ENCODE measurements at regions not wholly inside any gene's neighbourhood (a gene's known extent, or its start where the extent isn't known, plus 50 kb on each side); places are given as distances from the start of the nearest gene placed in this dataset.

GRCh38 chr3:20669184-20669583 is 483.2 kb upstream of the SGO1 start:
- ATAC-seq (ENCODE audit: low read depth) (no peak), DNase-seq (no peak)
- H2AFZ ChIP-seq (replicated peaks; ENCODE audit: low read length, poor library complexity): no peak overlapping the region
- POLR2A ChIA-PET (ENCODE audit: unreplicated experiment): no interaction called here
- no peak overlapping the region for H3K4ac ChIP-seq (ENCODE audit: low read depth, low read length)
- H2AK9ac ChIP-seq (replicated peaks; ENCODE audit: low read depth, low read length, poor library complexity): no peak overlapping the region
- in situ Hi-C loops (cut with MboI; ENCODE audit: low sequenced_read_pairs): no loop called here
- no peaks in the 10 kb centered on the region for H3K27me3 ChIP-seq (ENCODE audit: control insufficient read depth, insufficient read depth, low read length)
- dilution Hi-C loops (cut with HindIII; ENCODE audit: low sequenced_read_pairs, unreplicated experiment): no loop called here
- no peak overlapping the region for H3K27ac ChIP-seq (ENCODE audit: insufficient read depth, low read length)
- H3K18ac ChIP-seq (ENCODE audit: low read depth, low read length): no peak overlapping the region
- intact Hi-C loops (cut with micrococcal nuclease): loop anchor here (5.0 kb wide), 1 partner anchor 157 kb away; no protein-coding TSS in a partner anchor
- no peak overlapping the region for H2AK5ac ChIP-seq (ENCODE audit: low read depth, low read length)
- CTCF ChIA-PET: no interaction called here
- no peaks in the 10 kb centered on the region; the same call in 1 of the 2 replicates for H3K9me3 ChIP-seq (ENCODE audit: control insufficient read depth, insufficient read depth, low read length)
- no peak overlapping the region for H4K91ac ChIP-seq (ENCODE audit: insufficient read depth, low read depth, low read length)
- H4K20me1 ChIP-seq (ENCODE audit: insufficient read depth, low read length): no peaks in the 10 kb centered on the region
- no peak overlapping the region for H2BK20ac ChIP-seq (ENCODE audit: low read depth, low read length)
- TF ChIP-seq USF2 (IDR thresholded peaks at IDR 0.05; ENCODE audit: low read depth, low read length) (no peak), RFX5 (IDR thresholded peaks at IDR 0.05; ENCODE audit: low read depth, low read length) (no peak), CHD1 (IDR thresholded peaks at IDR 0.05; ENCODE audit: low read depth, low read length) (no peak), NFE2L2 (IDR thresholded peaks at IDR 0.05; ENCODE audit: low read depth, low read length) (no peak), MAZ (IDR thresholded peaks at IDR 0.05; ENCODE audit: borderline replicate concordance, low read depth, low read length) (no peak), CEBPB (IDR thresholded peaks at IDR 0.05; ENCODE audit: low read depth, low read length) (no peak), MAFK (IDR thresholded peaks at IDR 0.05; ENCODE audit: low read depth, low read length) (no peak), FOS (IDR thresholded peaks at IDR 0.05; ENCODE audit: low read depth, low read length) (no peak), RAD21 (IDR thresholded peaks at IDR 0.05; ENCODE audit: low read length) (no peak), MXI1 (IDR thresholded peaks at IDR 0.05; ENCODE audit: borderline replicate concordance, low read depth, low read length) (no peak), BHLHE40 (IDR thresholded peaks at IDR 0.05; ENCODE audit: low read depth, low read length) (no peak), POLR2A (IDR thresholded peaks at IDR 0.05; ENCODE audit: low read depth, low read length) (no peak)
- TF ChIP-seq, protein P1, sequence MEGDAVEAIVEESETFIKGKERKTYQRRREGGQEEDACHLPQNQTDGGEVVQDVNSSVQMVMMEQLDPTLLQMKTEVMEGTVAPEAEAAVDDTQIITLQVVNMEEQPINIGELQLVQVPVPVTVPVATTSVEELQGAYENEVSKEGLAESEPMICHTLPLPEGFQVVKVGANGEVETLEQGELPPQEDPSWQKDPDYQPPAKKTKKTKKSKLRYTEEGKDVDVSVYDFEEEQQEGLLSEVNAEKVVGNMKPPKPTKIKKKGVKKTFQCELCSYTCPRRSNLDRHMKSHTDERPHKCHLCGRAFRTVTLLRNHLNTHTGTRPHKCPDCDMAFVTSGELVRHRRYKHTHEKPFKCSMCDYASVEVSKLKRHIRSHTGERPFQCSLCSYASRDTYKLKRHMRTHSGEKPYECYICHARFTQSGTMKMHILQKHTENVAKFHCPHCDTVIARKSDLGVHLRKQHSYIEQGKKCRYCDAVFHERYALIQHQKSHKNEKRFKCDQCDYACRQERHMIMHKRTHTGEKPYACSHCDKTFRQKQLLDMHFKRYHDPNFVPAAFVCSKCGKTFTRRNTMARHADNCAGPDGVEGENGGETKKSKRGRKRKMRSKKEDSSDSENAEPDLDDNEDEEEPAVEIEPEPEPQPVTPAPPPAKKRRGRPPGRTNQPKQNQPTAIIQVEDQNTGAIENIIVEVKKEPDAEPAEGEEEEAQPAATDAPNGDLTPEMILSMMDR (conservative IDR thresholded peaks at IDR 0.05; ENCODE audit: low read depth, low read length): no peak
- BruUV-seq (replicated peaks): no TSS peak
- no peak overlapping the region for H3K4me3 ChIP-seq (ENCODE audit: insufficient read depth, low read depth, low read length)
- no peak overlapping the region for H3K23ac ChIP-seq (ENCODE audit: low read depth, low read length)
- 32% methylated on average over 2 of the region's 5 CpGs; no CpG with 5 or more reads in 1 of the 2 experiments for WGBS, 2 experiments (ENCODE audit: extremely low coverage in 2 of 2, insufficient read length in 1 of 2)
- no peak overlapping the region for H3K56ac ChIP-seq (ENCODE audit: extremely low read depth, insufficient read depth, low read length)
- H2BK15ac ChIP-seq (ENCODE audit: low read depth, low read length): no peak overlapping the region
- no peak overlapping the region for H3K9ac ChIP-seq (ENCODE audit: low read depth, low read length)
- H3K4me1 ChIP-seq (ENCODE audit: control insufficient read depth, insufficient read depth, low read length): no peaks in the 10 kb centered on the region
- H3K36me3 ChIP-seq (ENCODE audit: control insufficient read depth, insufficient read depth, low read length): no peaks in the 10 kb centered on the region
- no peaks in the 10 kb centered on the region for H3K9me1 ChIP-seq (ENCODE audit: insufficient read depth, low read length)
- no peak overlapping the region for H3K14ac ChIP-seq (replicated peaks; ENCODE audit: low read depth, low read length)
- H4K5ac ChIP-seq (ENCODE audit: low read depth, low read length): no peak overlapping the region
- no peak overlapping the region for H3K4me2 ChIP-seq (ENCODE audit: low read depth, low read length)
- H2BK120ac ChIP-seq (ENCODE audit: low read depth, low read length): no peak overlapping the region
- no peak overlapping the region for H2BK5ac ChIP-seq (ENCODE audit: low read depth, low read length, poor library complexity, severe bottlenecking)
- no peaks in the 10 kb centered on the region for H3K79me1 ChIP-seq (ENCODE audit: low read depth in 1 of 2, low read length in 2 of 2)
- H4K8ac ChIP-seq (ENCODE audit: low read depth in 2 of 2, low read length in 2 of 2): no peak overlapping the region
